ENCODE measurements at regions not wholly inside any gene's neighbourhood (a gene's known extent, or its start where the extent isn't known, plus 50 kb on each side); places are given as distances from the start of the nearest gene placed in this dataset.
A peak's percentile ranks its signal among the peaks of the same experiment; 100 is the strongest.

DNA sequence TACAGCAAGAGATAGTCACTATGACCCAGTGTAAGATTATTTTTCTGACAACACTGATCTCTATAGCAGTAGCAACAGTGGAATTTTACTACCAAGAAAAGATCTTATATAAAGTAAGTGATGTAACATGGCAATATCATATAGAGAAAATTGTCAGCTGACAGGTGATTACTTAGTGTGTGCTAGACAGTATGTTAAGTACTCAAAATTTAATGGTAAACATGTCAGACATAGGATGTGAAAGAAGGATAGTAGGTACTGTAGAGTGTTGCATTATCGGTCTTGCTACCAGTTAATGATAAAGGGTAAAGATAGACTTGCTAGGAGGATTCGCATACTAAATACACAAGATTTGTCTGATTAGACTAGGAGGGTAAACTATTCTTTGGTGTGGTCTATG, 247.4 kb downstream of the CYLC2 start (continued):
- no peak for TF ChIP-seq ETV5 (CRISPR knock-in tag; IDR thresholded peaks at IDR 0.05; ENCODE audit: low read depth)
- no peak for TF ChIP-seq ZNF12 (CRISPR knock-in tag; IDR thresholded peaks at IDR 0.05)
- TF ChIP-seq, protein P1, sequence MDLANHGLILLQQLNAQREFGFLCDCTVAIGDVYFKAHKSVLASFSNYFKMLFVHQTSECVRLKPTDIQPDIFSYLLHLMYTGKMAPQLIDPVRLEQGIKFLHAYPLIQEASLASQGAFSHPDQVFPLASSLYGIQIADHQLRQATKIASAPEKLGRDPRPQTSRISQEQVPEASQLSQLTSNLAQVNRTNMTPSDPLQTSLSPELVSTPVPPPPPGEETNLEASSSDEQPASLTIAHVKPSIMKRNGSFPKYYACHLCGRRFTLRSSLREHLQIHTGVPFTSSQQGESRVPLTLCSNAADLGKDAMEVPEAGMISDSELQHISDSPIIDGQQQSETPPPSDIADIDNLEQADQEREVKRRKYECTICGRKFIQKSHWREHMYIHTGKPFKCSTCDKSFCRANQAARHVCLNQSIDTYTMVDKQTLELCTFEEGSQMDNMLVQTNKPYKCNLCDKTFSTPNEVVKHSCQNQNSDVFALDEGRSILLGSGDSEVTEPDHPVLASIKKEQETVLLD (IDR thresholded peaks at IDR 0.05): no peak
- no peak for TF ChIP-seq NCOA6 (IDR thresholded peaks at IDR 0.05)

GRCh38 chr9:103243553-103243952, 248.4 kb downstream of the CYLC2 start:
- Histone ChIP-seq H3K9ac (ENCODE audit: insufficient read depth in 1 of 2, low read depth in 2 of 2, low read length in 2 of 2) (no peak overlapping the region), H3K4me3 (no peak overlapping the region), H3K27me3 (ENCODE audit: control insufficient read depth in 2 of 2, insufficient read depth in 2 of 2, low read length in 2 of 2) (no peaks in the 10 kb centered on the region), H3K79me2 (ENCODE audit: control insufficient read depth, insufficient read depth, low read length) (no peaks in the 10 kb centered on the region), H2AFZ (ENCODE audit: low read depth, low read length) (no peak overlapping the region), H3K27ac (ENCODE audit: extremely low read depth, low read depth, low read length) (no peak overlapping the region), H4K20me1 (replicated peaks; ENCODE audit: control insufficient read depth, insufficient read depth, low read length) (no peaks in the 10 kb centered on the region), H3K36me3 (ENCODE audit: control insufficient read depth, insufficient read depth, low read length) (no peaks in the 10 kb centered on the region), H3K9me3 (replicated peaks; ENCODE audit: control insufficient read depth, insufficient read depth, low read depth, low read length) (no peaks in the 10 kb centered on the region), H3K9me1 (ENCODE audit: control insufficient read depth, insufficient read depth, low read length) (no peaks in the 10 kb centered on the region), H3K4me1 (replicated peaks in 1 of 2; ENCODE audit: control insufficient read depth in 2 of 2, insufficient read depth in 2 of 2, low read length in 2 of 2) (no peaks in the 10 kb centered on the region), H3K4me2 (ENCODE audit: insufficient read depth, low read length) (no peak overlapping the region)
- no peak for DNase-seq (ENCODE audit: extremely low read depth in 1 of 4, low spot score in 3 of 4)
- no TSS peak for BruUV-seq (replicated peaks)
- no peak for FAIRE-seq
- CTCF ChIA-PET (ENCODE audit: low intra/inter-chr PET ratio): no interaction called here
- POLR2A ChIA-PET: no interaction called here
- 0% methylated on average over 2 of the region's 2 CpGs for WGBS (ENCODE audit: insufficient coverage, low coverage, missing lambda C conversion rate)
- TF ChIP-seq MAFF (IDR thresholded peaks at IDR 0.05; ENCODE audit: low read length): 0 out of 2 replicates have a peak, but pooled peaks have one; percentile 3
- TF ChIP-seq, protein P2, sequence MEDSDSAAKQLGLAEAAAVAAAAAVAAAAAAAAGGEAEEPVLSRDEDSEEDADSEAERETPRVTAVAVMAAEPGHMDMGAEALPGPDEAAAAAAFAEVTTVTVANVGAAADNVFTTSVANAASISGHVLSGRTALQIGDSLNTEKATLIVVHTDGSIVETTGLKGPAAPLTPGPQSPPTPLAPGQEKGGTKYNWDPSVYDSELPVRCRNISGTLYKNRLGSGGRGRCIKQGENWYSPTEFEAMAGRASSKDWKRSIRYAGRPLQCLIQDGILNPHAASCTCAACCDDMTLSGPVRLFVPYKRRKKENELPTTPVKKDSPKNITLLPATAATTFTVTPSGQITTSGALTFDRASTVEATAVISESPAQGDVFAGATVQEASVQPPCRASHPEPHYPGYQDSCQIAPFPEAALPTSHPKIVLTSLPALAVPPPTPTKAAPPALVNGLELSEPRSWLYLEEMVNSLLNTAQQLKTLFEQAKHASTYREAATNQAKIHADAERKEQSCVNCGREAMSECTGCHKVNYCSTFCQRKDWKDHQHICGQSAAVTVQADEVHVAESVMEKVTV (CRISPR knock-in tag; IDR thresholded peaks at IDR 0.05): no peak
- intact Hi-C loops (cut with micrococcal nuclease): no loop called here
- in situ Hi-C loops (cut with MboI): no loop called here
- no peak for ATAC-seq
